ENCODE measurements at regions not wholly inside any gene's neighbourhood (a gene's known extent, or its start where the extent isn't known, plus 50 kb on each side); places are given as distances from the start of the nearest gene placed in this dataset.
A peak's percentile ranks its signal among the peaks of the same experiment; 100 is the strongest.
"Not testable (repeated sequence)": the region's sequence is repeated elsewhere in the genome, so short reads cannot be mapped to it uniquely, and the experiment has no call there.

DNA sequence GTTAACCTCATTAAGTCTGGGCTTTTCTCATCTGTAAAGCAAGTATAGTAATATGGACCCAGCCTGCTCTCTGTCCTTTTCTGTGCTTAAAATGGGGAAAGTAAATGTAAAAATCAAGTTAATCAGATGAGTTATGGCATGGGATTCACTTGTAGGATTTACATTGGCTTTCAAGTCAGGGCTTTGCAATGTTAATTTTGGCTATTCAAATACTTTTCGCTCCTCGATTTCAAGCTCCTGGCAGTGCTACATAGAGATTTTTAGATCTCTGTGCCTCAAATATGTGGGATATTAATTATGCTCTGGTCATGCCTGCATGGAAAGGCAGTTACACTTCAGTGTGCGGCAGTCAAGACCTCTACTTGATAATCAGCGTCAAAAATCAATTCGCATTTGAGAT is 709.8 kb downstream of the LTN1 start:
- Histone ChIP-seq H3K4me1 (ENCODE audit: insufficient read depth) (peaks cover 24% of the 10 kb centered on the region), H3K27ac (ENCODE audit: low read depth) (no peak overlapping the region), H3K27me3 (ENCODE audit: insufficient read depth) (no peaks in the 10 kb centered on the region), H2AFZ (no peak overlapping the region), H3K4me3 (no peak overlapping the region), H3K79me2 (replicated peaks; ENCODE audit: insufficient read depth) (no peaks in the 10 kb centered on the region), H3K9me2 (ENCODE audit: insufficient read depth) (no peaks in the 10 kb centered on the region), H3K4me2 (peak overlapping the region; percentile 42), H3K36me3 (ENCODE audit: insufficient read depth) (no peaks in the 10 kb centered on the region), H3F3A (replicated peaks; ENCODE audit: low read depth) (no peaks in the 10 kb centered on the region), H4K20me1 (replicated peaks; ENCODE audit: insufficient read depth) (no peaks in the 10 kb centered on the region)
- Mint-ChIP-seq H3K27ac (no peak overlapping the region; the same call in 1 of the 2 replicates), H3K27me3 (ENCODE audit: insufficient read depth, low read depth, poor library complexity) (no peaks in the 10 kb centered on the region), H3K4me1 (peaks cover 32% of the 10 kb centered on the region), H3K9me3 (peaks cover 3% of the 10 kb centered on the region; the same call in 2 of the 3 replicates), H3K4me3 (no peak overlapping the region), H3K36me3 (ENCODE audit: low read depth) (peaks cover 3% of the 10 kb centered on the region; the same call in 1 of the 3 replicates)
- TF ChIP-seq POLR2AphosphoS5 (IDR thresholded peaks at IDR 0.05; ENCODE audit: low read depth) (no peak), STAT1 (IDR thresholded peaks at IDR 0.05; ENCODE audit: unreplicated experiment) (no peak), EZH2 (IDR thresholded peaks at IDR 0.05; ENCODE audit: low read depth, unreplicated experiment) (no peak), NANOG (IDR thresholded peaks at IDR 0.05; ENCODE audit: borderline replicate concordance) (no peak), ZNF331 (CRISPR knock-in tag; IDR thresholded peaks at IDR 0.05; ENCODE audit: low read depth) (no peak), ZNF114 (CRISPR knock-in tag; IDR thresholded peaks at IDR 0.05) (no peak)
- TF ChIP-seq, protein P1, sequence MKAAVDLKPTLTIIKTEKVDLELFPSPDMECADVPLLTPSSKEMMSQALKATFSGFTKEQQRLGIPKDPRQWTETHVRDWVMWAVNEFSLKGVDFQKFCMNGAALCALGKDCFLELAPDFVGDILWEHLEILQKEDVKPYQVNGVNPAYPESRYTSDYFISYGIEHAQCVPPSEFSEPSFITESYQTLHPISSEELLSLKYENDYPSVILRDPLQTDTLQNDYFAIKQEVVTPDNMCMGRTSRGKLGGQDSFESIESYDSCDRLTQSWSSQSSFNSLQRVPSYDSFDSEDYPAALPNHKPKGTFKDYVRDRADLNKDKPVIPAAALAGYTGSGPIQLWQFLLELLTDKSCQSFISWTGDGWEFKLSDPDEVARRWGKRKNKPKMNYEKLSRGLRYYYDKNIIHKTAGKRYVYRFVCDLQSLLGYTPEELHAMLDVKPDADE (IDR thresholded peaks at IDR 0.05), result no peak
- TF ChIP-seq, protein P2, sequence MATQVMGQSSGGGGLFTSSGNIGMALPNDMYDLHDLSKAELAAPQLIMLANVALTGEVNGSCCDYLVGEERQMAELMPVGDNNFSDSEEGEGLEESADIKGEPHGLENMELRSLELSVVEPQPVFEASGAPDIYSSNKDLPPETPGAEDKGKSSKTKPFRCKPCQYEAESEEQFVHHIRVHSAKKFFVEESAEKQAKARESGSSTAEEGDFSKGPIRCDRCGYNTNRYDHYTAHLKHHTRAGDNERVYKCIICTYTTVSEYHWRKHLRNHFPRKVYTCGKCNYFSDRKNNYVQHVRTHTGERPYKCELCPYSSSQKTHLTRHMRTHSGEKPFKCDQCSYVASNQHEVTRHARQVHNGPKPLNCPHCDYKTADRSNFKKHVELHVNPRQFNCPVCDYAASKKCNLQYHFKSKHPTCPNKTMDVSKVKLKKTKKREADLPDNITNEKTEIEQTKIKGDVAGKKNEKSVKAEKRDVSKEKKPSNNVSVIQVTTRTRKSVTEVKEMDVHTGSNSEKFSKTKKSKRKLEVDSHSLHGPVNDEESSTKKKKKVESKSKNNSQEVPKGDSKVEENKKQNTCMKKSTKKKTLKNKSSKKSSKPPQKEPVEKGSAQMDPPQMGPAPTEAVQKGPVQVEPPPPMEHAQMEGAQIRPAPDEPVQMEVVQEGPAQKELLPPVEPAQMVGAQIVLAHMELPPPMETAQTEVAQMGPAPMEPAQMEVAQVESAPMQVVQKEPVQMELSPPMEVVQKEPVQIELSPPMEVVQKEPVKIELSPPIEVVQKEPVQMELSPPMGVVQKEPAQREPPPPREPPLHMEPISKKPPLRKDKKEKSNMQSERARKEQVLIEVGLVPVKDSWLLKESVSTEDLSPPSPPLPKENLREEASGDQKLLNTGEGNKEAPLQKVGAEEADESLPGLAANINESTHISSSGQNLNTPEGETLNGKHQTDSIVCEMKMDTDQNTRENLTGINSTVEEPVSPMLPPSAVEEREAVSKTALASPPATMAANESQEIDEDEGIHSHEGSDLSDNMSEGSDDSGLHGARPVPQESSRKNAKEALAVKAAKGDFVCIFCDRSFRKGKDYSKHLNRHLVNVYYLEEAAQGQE (IDR thresholded peaks at IDR 0.05; ENCODE audit: unreplicated experiment), result no peak
- TF ChIP-seq, protein P3, sequence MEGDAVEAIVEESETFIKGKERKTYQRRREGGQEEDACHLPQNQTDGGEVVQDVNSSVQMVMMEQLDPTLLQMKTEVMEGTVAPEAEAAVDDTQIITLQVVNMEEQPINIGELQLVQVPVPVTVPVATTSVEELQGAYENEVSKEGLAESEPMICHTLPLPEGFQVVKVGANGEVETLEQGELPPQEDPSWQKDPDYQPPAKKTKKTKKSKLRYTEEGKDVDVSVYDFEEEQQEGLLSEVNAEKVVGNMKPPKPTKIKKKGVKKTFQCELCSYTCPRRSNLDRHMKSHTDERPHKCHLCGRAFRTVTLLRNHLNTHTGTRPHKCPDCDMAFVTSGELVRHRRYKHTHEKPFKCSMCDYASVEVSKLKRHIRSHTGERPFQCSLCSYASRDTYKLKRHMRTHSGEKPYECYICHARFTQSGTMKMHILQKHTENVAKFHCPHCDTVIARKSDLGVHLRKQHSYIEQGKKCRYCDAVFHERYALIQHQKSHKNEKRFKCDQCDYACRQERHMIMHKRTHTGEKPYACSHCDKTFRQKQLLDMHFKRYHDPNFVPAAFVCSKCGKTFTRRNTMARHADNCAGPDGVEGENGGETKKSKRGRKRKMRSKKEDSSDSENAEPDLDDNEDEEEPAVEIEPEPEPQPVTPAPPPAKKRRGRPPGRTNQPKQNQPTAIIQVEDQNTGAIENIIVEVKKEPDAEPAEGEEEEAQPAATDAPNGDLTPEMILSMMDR (conservative IDR thresholded peaks at IDR 0.05; ENCODE audit: low read depth in 2 of 2), result no peak
- DNase-seq (ENCODE audit: low spot score), result peak; percentile 13
- no peak for ATAC-seq

DNA sequence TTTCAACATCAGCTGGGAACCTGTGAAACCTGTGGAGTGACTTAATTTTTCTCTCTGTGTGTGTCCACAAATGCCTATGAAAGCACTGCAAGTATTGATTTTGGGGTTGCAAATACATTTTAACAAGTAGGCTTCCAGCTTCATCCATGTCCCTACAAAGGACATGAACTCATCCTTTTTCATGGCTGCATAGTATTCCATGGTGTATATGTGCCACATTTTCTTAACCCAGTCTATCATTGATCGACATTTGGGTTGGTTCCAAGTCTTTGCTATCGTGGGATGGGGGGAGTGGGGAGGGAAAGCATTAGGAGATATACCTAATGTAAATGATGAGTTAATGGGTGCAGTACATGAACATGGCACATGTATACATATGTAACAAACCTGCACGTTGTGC is 711.3 kb downstream of the LTN1 start:
- H3K27ac Mint-ChIP-seq; DNase-seq (ENCODE audit: low spot score); H3K4me3 Mint-ChIP-seq; H2AFZ ChIP-seq; H3K36me3 Mint-ChIP-seq (ENCODE audit: low read depth); H3K27me3 ChIP-seq (ENCODE audit: insufficient read depth); H3K36me3 ChIP-seq (ENCODE audit: insufficient read depth); H3K27me3 Mint-ChIP-seq (ENCODE audit: insufficient read depth, low read depth, poor library complexity); H3K9me2 ChIP-seq (ENCODE audit: insufficient read depth); H3K4me3 ChIP-seq; H4K20me1 ChIP-seq (replicated peaks; ENCODE audit: insufficient read depth); ATAC-seq; H3K4me2 ChIP-seq; H3K79me2 ChIP-seq (replicated peaks; ENCODE audit: insufficient read depth); H3K27ac ChIP-seq (ENCODE audit: low read depth); H3F3A ChIP-seq (replicated peaks; ENCODE audit: low read depth); H3K9me3 Mint-ChIP-seq: not testable (repeated sequence)
- H3K4me1 Mint-ChIP-seq, result peaks cover 32% of the 10 kb centered on the region
- peaks cover 24% of the 10 kb centered on the region for H3K4me1 ChIP-seq (ENCODE audit: insufficient read depth)

Data from GM23338 (cell line).